ENCODE measurements at regions not wholly inside any gene's neighbourhood (a gene's known extent, or its start where the extent isn't known, plus 50 kb on each side); places are given as distances from the start of the nearest gene placed in this dataset.

- Histone ChIP-seq H3K4me1 (ENCODE audit: insufficient read depth, low read length) (no peaks in the 10 kb centered on the region), H3K27ac (ENCODE audit: low read depth, low read length) (no peak overlapping the region)
Observed at GRCh38 chr2:128594953-128595677, 276.4 kb upstream of the HS6ST1 start.

DNA sequence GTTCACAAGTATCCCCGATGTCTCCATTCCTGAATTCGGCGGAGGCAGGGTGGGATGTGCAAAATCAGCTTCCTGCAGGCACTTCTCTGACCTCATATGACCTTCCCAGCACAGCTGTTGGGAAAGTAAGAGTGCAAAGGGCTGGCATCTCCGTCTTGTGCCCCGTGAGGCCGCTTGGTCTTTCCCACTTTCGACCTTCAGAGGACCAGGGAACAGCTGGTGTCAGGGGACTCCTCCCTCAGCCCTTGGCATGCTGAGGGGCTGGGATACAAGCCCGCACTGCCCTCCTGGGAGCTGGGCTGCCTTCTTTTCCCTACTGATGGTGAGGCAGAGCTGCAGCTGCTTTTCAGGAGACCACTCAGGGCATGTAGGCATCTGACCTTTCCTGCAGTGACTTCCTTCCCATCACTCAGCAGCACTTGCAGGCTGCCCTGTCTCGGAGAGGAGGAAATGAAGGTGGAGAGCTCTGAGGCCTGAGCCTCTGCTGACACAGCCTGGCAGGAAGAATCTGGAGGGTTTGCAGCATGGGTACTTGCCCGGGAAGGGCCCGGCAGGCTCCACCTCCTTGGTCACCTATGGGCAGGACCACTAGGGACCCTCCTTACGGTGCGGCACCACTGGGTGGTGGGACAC is 277.2 kb upstream of the HS6ST1 start:
- Histone ChIP-seq H3K27ac (ENCODE audit: low read depth, low read length) (no peak overlapping the region), H3K4me1 (ENCODE audit: insufficient read depth, low read length) (no peaks in the 10 kb centered on the region), H3K4me3 (ENCODE audit: insufficient read depth, low read length) (no peak overlapping the region), H3K79me2 (ENCODE audit: insufficient read depth, low read length) (no peaks in the 10 kb centered on the region), H2AFZ (ENCODE audit: low read length) (no peak overlapping the region), H3K9me3 (ENCODE audit: low read depth, low read length) (no peaks in the 10 kb centered on the region), H3K36me3 (ENCODE audit: insufficient read depth, low read length) (no peaks in the 10 kb centered on the region), H3K4me2 (ENCODE audit: insufficient read depth, low read length) (no peak overlapping the region), H4K20me1 (ENCODE audit: insufficient read depth, low read length) (no peaks in the 10 kb centered on the region), H3K27me3 (ENCODE audit: insufficient read depth, low read length) (peaks cover 3% of the 10 kb centered on the region)
- peak; percentile 61 for DNase-seq (ENCODE audit: insufficient read length, low spot score, missing footprints)
- no peak for TF ChIP-seq CTCF (IDR thresholded peaks at IDR 0.05; ENCODE audit: extremely low read depth, low read depth, low read length)

More at GRCh38 chr2:128594953-128595677, 276.4 kb upstream of the HS6ST1 start:
- Histone ChIP-seq H3K36me3 (ENCODE audit: insufficient read depth, low read length) (no peaks in the 10 kb centered on the region), H3K27me3 (ENCODE audit: insufficient read depth, low read length) (peaks cover 3% of the 10 kb centered on the region), H4K20me1 (ENCODE audit: insufficient read depth, low read length) (no peaks in the 10 kb centered on the region), H3K9me3 (ENCODE audit: low read depth, low read length) (no peaks in the 10 kb centered on the region), H3K4me2 (ENCODE audit: insufficient read depth, low read length) (no peak overlapping the region), H2AFZ (ENCODE audit: low read length) (no peak overlapping the region), H3K79me2 (ENCODE audit: insufficient read depth, low read length) (no peaks in the 10 kb centered on the region), H3K4me3 (ENCODE audit: insufficient read depth, low read length) (no peak overlapping the region)
- TF ChIP-seq CTCF (IDR thresholded peaks at IDR 0.05; ENCODE audit: extremely low read depth, low read depth, low read length), result no peak
- DNase-seq (ENCODE audit: insufficient read length, low spot score, missing footprints), result peak; percentile 77

- Histone ChIP-seq H3K79me2 (ENCODE audit: insufficient read depth, low read length) (no peaks in the 10 kb centered on the region), H3K27me3 (ENCODE audit: insufficient read depth, low read length) (peaks cover 3% of the 10 kb centered on the region), H3K4me3 (ENCODE audit: insufficient read depth, low read length) (no peak overlapping the region), H3K9me3 (ENCODE audit: low read depth, low read length) (no peaks in the 10 kb centered on the region), H3K36me3 (ENCODE audit: insufficient read depth, low read length) (no peaks in the 10 kb centered on the region), H3K4me1 (ENCODE audit: insufficient read depth, low read length) (no peaks in the 10 kb centered on the region), H4K20me1 (ENCODE audit: insufficient read depth, low read length) (no peaks in the 10 kb centered on the region), H3K27ac (ENCODE audit: low read depth, low read length) (no peak overlapping the region), H2AFZ (ENCODE audit: low read length) (no peak overlapping the region), H3K4me2 (ENCODE audit: insufficient read depth, low read length) (no peak overlapping the region)
- no peak for TF ChIP-seq CTCF (IDR thresholded peaks at IDR 0.05; ENCODE audit: extremely low read depth, low read depth, low read length)
- peak; percentile 38 for DNase-seq (ENCODE audit: insufficient read length, low spot score, missing footprints)
Observed at GRCh38 chr2:128596396-128597120, 277.9 kb upstream of the HS6ST1 start.
